ENCODE measurements at regions not wholly inside any gene's neighbourhood (a gene's known extent, or its start where the extent isn't known, plus 50 kb on each side); places are given as distances from the start of the nearest gene placed in this dataset.

DNA sequence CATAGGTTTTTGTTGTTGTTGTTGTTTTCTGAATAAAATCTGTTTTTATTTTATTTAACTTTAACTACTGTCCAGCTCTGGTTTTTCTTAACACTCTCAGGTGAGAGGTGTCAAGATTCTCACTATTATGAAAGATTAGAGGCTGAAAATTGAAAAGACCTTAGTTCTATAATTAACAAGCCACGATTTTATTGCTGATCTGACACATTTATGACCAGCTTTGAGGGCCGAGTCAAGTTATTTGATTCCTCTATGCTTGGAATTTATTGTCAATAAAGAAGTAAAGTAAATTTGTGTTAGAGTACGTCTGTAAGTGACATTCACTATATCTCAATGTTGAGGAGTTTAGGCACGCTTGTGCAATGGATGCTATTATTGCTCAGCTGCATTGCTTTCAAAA, 808.8 kb downstream of the GALC start:
- ChIA-PET POLR2A (no interaction called here), CTCF (no interaction called here)
- no peak for DNase-seq
- Histone ChIP-seq H3K4me3 (ENCODE audit: control insufficient read depth in 1 of 7, extremely low read depth in 1 of 7, insufficient read depth in 4 of 7, low read depth in 2 of 7, low read length in 6 of 7) (no peak overlapping the region), H3K36me3 (ENCODE audit: control insufficient read depth in 4 of 4, insufficient read depth in 4 of 4, low read length in 3 of 4) (no peaks in the 10 kb centered on the region), H3K27ac (ENCODE audit: insufficient read depth in 1 of 2, low read depth in 1 of 2, low read length in 2 of 2, poor library complexity in 1 of 2, severe bottlenecking in 2 of 2) (no peak overlapping the region), H3K4me1 (ENCODE audit: control extremely low read depth in 1 of 4, control insufficient read depth in 4 of 4, insufficient read depth in 4 of 4, low read length in 3 of 4) (no peaks in the 10 kb centered on the region), H3K27me3 (replicated peaks in 2 of 5; ENCODE audit: control insufficient read depth in 4 of 5, insufficient read depth in 5 of 5, low read length in 4 of 5) (no peaks in the 10 kb centered on the region), H3K9me3 (ENCODE audit: control extremely low read depth in 1 of 5, control insufficient read depth in 4 of 5, insufficient read depth in 2 of 5, low read depth in 1 of 5, low read length in 4 of 5) (no peaks in the 10 kb centered on the region)
- WGBS (ENCODE audit: insufficient coverage): 100% methylated on average over 2 of the region's 4 CpGs

DNA sequence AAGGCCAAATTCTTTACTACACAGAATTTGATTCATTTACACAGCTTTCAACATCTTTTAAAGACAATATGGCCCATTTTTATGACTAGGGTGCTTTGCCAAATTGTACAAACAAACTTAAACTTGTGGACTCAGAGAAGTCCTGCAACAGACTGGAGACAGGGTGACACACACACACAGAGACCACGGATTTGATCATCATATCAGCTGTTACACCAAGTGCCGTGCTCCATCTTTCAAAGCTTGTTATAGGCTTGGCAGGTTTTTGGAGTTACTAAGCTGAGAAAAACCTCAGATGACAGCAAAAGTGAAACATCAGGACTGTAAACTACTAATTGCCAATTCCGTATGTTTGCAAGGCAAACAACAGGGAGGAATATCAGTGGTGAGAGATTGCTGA, 811.7 kb downstream of the GALC start:
- no peaks in the 10 kb centered on the region for H3K36me3 ChIP-seq (ENCODE audit: control insufficient read depth in 4 of 4, insufficient read depth in 4 of 4, low read length in 3 of 4)

DNA sequence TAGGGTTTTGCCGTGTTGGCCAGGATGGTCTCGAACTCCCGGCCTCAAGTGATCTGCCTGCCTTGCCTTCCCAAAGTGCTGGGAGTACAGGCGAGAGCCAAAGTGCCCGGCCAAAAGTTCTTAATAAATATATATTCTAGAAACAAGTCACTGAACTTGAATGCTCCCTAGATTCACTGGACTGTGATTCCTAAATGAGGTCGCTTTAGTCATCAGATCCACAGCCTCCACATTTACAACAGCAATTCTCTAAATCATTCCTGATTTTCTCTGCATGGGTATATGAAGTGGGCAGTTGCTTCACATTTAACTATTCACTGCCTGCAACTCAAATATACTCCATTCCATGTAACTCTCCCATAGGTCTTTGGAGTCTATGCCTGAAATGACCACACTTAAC, 813.0 kb downstream of the GALC start:
- Histone ChIP-seq H3K4me1 (ENCODE audit: control extremely low read depth in 1 of 4, control insufficient read depth in 4 of 4, insufficient read depth in 4 of 4, low read length in 3 of 4) (no peaks in the 10 kb centered on the region), H3K36me3 (ENCODE audit: control insufficient read depth in 4 of 4, insufficient read depth in 4 of 4, low read length in 3 of 4) (no peaks in the 10 kb centered on the region), H3K4me3 (ENCODE audit: control insufficient read depth in 1 of 7, extremely low read depth in 1 of 7, insufficient read depth in 4 of 7, low read depth in 2 of 7, low read length in 6 of 7) (no peak overlapping the region), H3K27me3 (replicated peaks in 2 of 5; ENCODE audit: control insufficient read depth in 4 of 5, insufficient read depth in 5 of 5, low read length in 4 of 5) (no peaks in the 10 kb centered on the region), H3K9me3 (ENCODE audit: control extremely low read depth in 1 of 5, control insufficient read depth in 4 of 5, insufficient read depth in 2 of 5, low read depth in 1 of 5, low read length in 4 of 5) (no peaks in the 10 kb centered on the region), H3K27ac (ENCODE audit: insufficient read depth in 1 of 2, low read depth in 1 of 2, low read length in 2 of 2, poor library complexity in 1 of 2, severe bottlenecking in 2 of 2) (no peak overlapping the region)
- no peak for DNase-seq
- POLR2A ChIA-PET: no interaction called here
- CTCF ChIA-PET: no interaction called here
- 93% methylated on average over 3 of the region's 6 CpGs for WGBS (ENCODE audit: insufficient coverage)

More for the DNA sequence above, 811.7 kb downstream of the GALC start:
- Histone ChIP-seq H3K9me3 (ENCODE audit: control extremely low read depth in 1 of 5, control insufficient read depth in 4 of 5, insufficient read depth in 2 of 5, low read depth in 1 of 5, low read length in 4 of 5) (no peaks in the 10 kb centered on the region), H3K27me3 (replicated peaks in 2 of 5; ENCODE audit: control insufficient read depth in 4 of 5, insufficient read depth in 5 of 5, low read length in 4 of 5) (no peaks in the 10 kb centered on the region), H3K4me1 (ENCODE audit: control extremely low read depth in 1 of 4, control insufficient read depth in 4 of 4, insufficient read depth in 4 of 4, low read length in 3 of 4) (no peaks in the 10 kb centered on the region), H3K27ac (ENCODE audit: insufficient read depth in 1 of 2, low read depth in 1 of 2, low read length in 2 of 2, poor library complexity in 1 of 2, severe bottlenecking in 2 of 2) (no peak overlapping the region), H3K4me3 (ENCODE audit: control insufficient read depth in 1 of 7, extremely low read depth in 1 of 7, insufficient read depth in 4 of 7, low read depth in 2 of 7, low read length in 6 of 7) (no peak overlapping the region)
- 96% methylated on average over 2 of the region's 3 CpGs for WGBS (ENCODE audit: insufficient coverage)
- ChIA-PET POLR2A (no interaction called here), CTCF (interaction anchor here (0.6 kb wide), 1 partner anchor 10 kb away, joined by 3 read pairs; no protein-coding TSS in a partner anchor)
- DNase-seq: no peak

DNA sequence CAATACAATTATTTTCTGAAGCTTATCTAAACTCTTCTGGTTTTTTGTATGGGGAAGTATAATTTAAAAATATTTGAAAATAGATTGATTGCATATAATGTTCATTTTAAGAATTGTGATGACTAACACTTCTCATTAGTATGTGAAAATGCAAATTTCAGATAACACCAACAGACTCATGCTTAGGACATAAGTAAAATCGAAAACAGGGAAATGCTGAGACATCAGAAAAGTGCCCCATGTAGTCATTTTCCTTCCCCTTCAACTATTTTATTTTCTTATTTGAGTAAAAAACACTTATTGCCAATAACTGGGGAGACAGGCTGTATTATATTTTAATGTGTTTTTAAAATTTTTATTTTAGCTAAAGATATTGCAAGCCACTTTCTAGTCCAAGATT, 814.7 kb downstream of the GALC start:
- ChIA-PET POLR2A (no interaction called here), CTCF (no interaction called here)
- H3K4me3 ChIP-seq (ENCODE audit: control insufficient read depth in 1 of 7, extremely low read depth in 1 of 7, insufficient read depth in 4 of 7, low read depth in 2 of 7, low read length in 6 of 7): no peak overlapping the region
- H3K27ac ChIP-seq (ENCODE audit: insufficient read depth in 1 of 2, low read depth in 1 of 2, low read length in 2 of 2, poor library complexity in 1 of 2, severe bottlenecking in 2 of 2): no peak overlapping the region
- no peak for DNase-seq
- no CpG with 5 or more reads among the region's 1 CpG for WGBS (ENCODE audit: insufficient coverage)
- H3K9me3 ChIP-seq (ENCODE audit: control extremely low read depth in 1 of 5, control insufficient read depth in 4 of 5, insufficient read depth in 2 of 5, low read depth in 1 of 5, low read length in 4 of 5): no peaks in the 10 kb centered on the region
- no peaks in the 10 kb centered on the region for H3K4me1 ChIP-seq (ENCODE audit: control extremely low read depth in 1 of 4, control insufficient read depth in 4 of 4, insufficient read depth in 4 of 4, low read length in 3 of 4)
- no peaks in the 10 kb centered on the region for H3K36me3 ChIP-seq (ENCODE audit: control insufficient read depth in 4 of 4, insufficient read depth in 4 of 4, low read length in 3 of 4)
- no peaks in the 10 kb centered on the region for H3K27me3 ChIP-seq (replicated peaks in 2 of 5; ENCODE audit: control insufficient read depth in 4 of 5, insufficient read depth in 5 of 5, low read length in 4 of 5)

DNA sequence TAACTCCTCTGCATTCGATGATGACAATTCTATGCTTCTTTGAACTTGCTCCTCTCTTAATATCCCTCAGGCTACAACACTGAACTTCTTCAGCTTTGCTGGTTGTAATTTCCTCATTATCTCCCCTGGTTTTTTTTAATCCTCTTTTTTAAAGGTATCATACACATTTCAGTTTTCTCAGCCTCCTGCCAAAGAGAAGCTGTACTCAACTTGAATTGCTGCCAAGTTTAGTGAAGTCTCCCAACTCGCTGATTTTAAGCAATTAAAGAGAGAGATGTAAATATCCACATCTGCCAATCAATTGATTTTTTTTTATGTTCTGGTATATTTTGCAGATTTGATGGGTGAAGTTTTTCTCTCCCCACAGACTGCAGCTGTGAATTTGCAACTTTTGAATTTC, 817.8 kb downstream of the GALC start:
- Histone ChIP-seq H3K27ac (ENCODE audit: insufficient read depth in 1 of 2, low read depth in 1 of 2, low read length in 2 of 2, poor library complexity in 1 of 2, severe bottlenecking in 2 of 2) (no peak overlapping the region), H3K27me3 (replicated peaks in 2 of 5; ENCODE audit: control insufficient read depth in 4 of 5, insufficient read depth in 5 of 5, low read length in 4 of 5) (no peaks in the 10 kb centered on the region), H3K4me1 (ENCODE audit: control extremely low read depth in 1 of 4, control insufficient read depth in 4 of 4, insufficient read depth in 4 of 4, low read length in 3 of 4) (no peaks in the 10 kb centered on the region), H3K36me3 (ENCODE audit: control insufficient read depth in 4 of 4, insufficient read depth in 4 of 4, low read length in 3 of 4) (no peaks in the 10 kb centered on the region), H3K9me3 (ENCODE audit: control extremely low read depth in 1 of 5, control insufficient read depth in 4 of 5, insufficient read depth in 2 of 5, low read depth in 1 of 5, low read length in 4 of 5) (no peaks in the 10 kb centered on the region), H3K4me3 (ENCODE audit: control insufficient read depth in 1 of 7, extremely low read depth in 1 of 7, insufficient read depth in 4 of 7, low read depth in 2 of 7, low read length in 6 of 7) (no peak overlapping the region)
- ChIA-PET CTCF (no interaction called here), POLR2A (no interaction called here)
- WGBS (ENCODE audit: insufficient coverage): 100% methylated on average over 1 of the region's 2 CpGs
- no peak for DNase-seq

DNA sequence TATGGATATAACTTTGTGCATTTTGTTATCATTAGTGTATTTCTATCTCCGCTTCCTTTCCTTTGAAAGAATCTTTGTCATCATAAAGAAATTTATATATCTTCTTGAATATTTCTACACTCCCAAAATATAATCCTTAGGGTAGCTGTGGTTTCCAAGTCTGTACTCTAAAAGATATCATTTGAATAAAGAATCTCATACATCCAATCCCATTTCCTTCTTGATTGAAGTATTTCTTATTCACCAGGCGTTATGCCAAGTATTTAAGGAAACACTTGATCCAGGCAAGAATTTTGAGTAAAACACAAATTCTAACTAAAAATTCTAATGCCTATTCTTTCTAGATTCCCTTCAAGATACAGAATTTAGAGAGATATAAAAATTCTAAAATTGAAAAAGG, 821.8 kb downstream of the GALC start:
- ChIA-PET CTCF (no interaction called here), POLR2A (no interaction called here)
- no peak overlapping the region for H3K27ac ChIP-seq (ENCODE audit: insufficient read depth in 1 of 2, low read depth in 1 of 2, low read length in 2 of 2, poor library complexity in 1 of 2, severe bottlenecking in 2 of 2)
- WGBS (ENCODE audit: insufficient coverage): no CpG with 5 or more reads among the region's 2 CpGs
- H3K27me3 ChIP-seq (replicated peaks in 2 of 5; ENCODE audit: control insufficient read depth in 4 of 5, insufficient read depth in 5 of 5, low read length in 4 of 5): no peaks in the 10 kb centered on the region
- H3K36me3 ChIP-seq (ENCODE audit: control insufficient read depth in 4 of 4, insufficient read depth in 4 of 4, low read length in 3 of 4): no peaks in the 10 kb centered on the region
- no peaks in the 10 kb centered on the region for H3K9me3 ChIP-seq (ENCODE audit: control extremely low read depth in 1 of 5, control insufficient read depth in 4 of 5, insufficient read depth in 2 of 5, low read depth in 1 of 5, low read length in 4 of 5)
- no peak overlapping the region for H3K4me3 ChIP-seq (ENCODE audit: control insufficient read depth in 1 of 7, extremely low read depth in 1 of 7, insufficient read depth in 4 of 7, low read depth in 2 of 7, low read length in 6 of 7)
- no peaks in the 10 kb centered on the region for H3K4me1 ChIP-seq (ENCODE audit: control extremely low read depth in 1 of 4, control insufficient read depth in 4 of 4, insufficient read depth in 4 of 4, low read length in 3 of 4)
- DNase-seq: no peak

DNA sequence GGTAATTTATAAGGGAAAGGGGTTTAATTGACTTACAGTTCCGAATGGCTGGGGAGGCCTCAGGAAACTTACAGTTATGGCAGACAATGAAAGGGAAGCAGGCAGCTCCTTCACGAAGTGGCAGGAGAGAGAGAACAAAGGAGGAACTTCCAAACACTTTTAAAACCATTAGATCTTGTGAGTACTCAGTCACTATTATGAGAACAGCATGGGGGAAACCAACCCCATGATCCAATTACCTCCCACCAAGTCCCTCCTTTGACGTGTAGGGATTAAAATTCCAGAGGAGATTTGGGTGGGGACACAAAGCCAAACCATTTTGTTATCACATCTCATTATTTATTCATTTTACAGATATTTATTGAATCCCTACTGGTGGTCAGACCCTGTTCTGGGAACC, 822.8 kb downstream of the GALC start:
- ChIA-PET CTCF (no interaction called here), POLR2A (no interaction called here)
- H3K4me1 ChIP-seq (ENCODE audit: control extremely low read depth in 1 of 4, control insufficient read depth in 4 of 4, insufficient read depth in 4 of 4, low read length in 3 of 4): no peaks in the 10 kb centered on the region
- H3K27me3 ChIP-seq (replicated peaks in 2 of 5; ENCODE audit: control insufficient read depth in 4 of 5, insufficient read depth in 5 of 5, low read length in 4 of 5): no peaks in the 10 kb centered on the region
- no peaks in the 10 kb centered on the region for H3K9me3 ChIP-seq (ENCODE audit: control extremely low read depth in 1 of 5, control insufficient read depth in 4 of 5, insufficient read depth in 2 of 5, low read depth in 1 of 5, low read length in 4 of 5)
- WGBS (ENCODE audit: insufficient coverage): no CpG with 5 or more reads among the region's 3 CpGs
- DNase-seq: no peak
- no peak overlapping the region for H3K27ac ChIP-seq (ENCODE audit: insufficient read depth in 1 of 2, low read depth in 1 of 2, low read length in 2 of 2, poor library complexity in 1 of 2, severe bottlenecking in 2 of 2)
- no peaks in the 10 kb centered on the region for H3K36me3 ChIP-seq (ENCODE audit: control insufficient read depth in 4 of 4, insufficient read depth in 4 of 4, low read length in 3 of 4)
- no peak overlapping the region for H3K4me3 ChIP-seq (ENCODE audit: control insufficient read depth in 1 of 7, extremely low read depth in 1 of 7, insufficient read depth in 4 of 7, low read depth in 2 of 7, low read length in 6 of 7)

DNA sequence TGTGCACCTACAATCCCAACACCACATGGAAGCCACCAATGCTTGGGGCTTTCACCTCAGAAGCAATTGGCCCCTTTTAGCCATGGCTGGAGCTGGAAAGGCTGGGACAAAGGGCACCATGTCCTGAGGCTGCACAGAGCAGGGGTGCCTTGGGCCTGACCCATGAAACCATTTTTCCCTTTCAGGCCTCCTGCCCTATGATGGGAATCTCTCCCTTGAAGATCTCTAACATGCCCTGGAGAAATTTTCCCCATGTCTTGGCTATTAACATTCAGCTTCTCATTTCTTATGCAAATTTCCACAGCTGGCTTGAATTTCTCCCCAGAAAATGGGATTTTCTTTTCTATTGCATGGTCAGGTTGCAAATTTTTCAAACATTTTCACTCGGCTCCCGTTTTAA, 823.6 kb downstream of the GALC start:
- CTCF ChIA-PET: no interaction called here

More for the DNA sequence above, 823.6 kb downstream of the GALC start:
- H3K9me3 ChIP-seq (ENCODE audit: control extremely low read depth in 1 of 5, control insufficient read depth in 4 of 5, insufficient read depth in 2 of 5, low read depth in 1 of 5, low read length in 4 of 5): no peaks in the 10 kb centered on the region
- H3K4me3 ChIP-seq (ENCODE audit: control insufficient read depth in 1 of 7, extremely low read depth in 1 of 7, insufficient read depth in 4 of 7, low read depth in 2 of 7, low read length in 6 of 7): no peak overlapping the region
- no peaks in the 10 kb centered on the region for H3K4me1 ChIP-seq (ENCODE audit: control extremely low read depth in 1 of 4, control insufficient read depth in 4 of 4, insufficient read depth in 4 of 4, low read length in 3 of 4)
- H3K27ac ChIP-seq (ENCODE audit: insufficient read depth in 1 of 2, low read depth in 1 of 2, low read length in 2 of 2, poor library complexity in 1 of 2, severe bottlenecking in 2 of 2): no peak overlapping the region
- no peaks in the 10 kb centered on the region for H3K36me3 ChIP-seq (ENCODE audit: control insufficient read depth in 4 of 4, insufficient read depth in 4 of 4, low read length in 3 of 4)
- no peak for DNase-seq
- WGBS (ENCODE audit: insufficient coverage): 92% methylated on average over 2 of the region's 2 CpGs
- POLR2A ChIA-PET: no interaction called here
- H3K27me3 ChIP-seq (replicated peaks in 2 of 5; ENCODE audit: control insufficient read depth in 4 of 5, insufficient read depth in 5 of 5, low read length in 4 of 5): no peaks in the 10 kb centered on the region

Measured in common myeloid progenitor, CD34-positive (primary cell).